Colonic mucosa (tissue), 4 donors: ENCODE measurements at regions not wholly inside any gene's neighbourhood (a gene's known extent, or its start where the extent isn't known, plus 50 kb on each side); places are given as distances from the start of the nearest gene placed in this dataset.

Experiments
- DNase-seq: peaks from one replicate; pipeline ENCODE4 v3.0.0-alpha.2; 2020
- H3K27ac ChIP-seq: fragments of 200-600 bp; one replicate; pipeline ENCODE4 v1.8.0; 2021
- H3K27me3 ChIP-seq: fragments of 200-600 bp; one replicate; pipeline ENCODE4 v1.8.0; 2021
- H3K36me3 ChIP-seq: fragments of 200-600 bp; one replicate; pipeline ENCODE4 v1.8.0; 2021
- H3K4me1 ChIP-seq: fragments of 200-600 bp; one replicate; pipeline ENCODE4 v1.8.0; 2021; ENCODE audit warnings: mild to moderate bottlenecking
- H3K4me3 ChIP-seq: fragments of 200-600 bp; one replicate; pipeline ENCODE4 v1.8.0; 2021
- H3K9ac ChIP-seq, 2 donors: one replicate each; pipeline ENCODE4 v1.7.0; 2013; ENCODE audit warnings: control low read depth in 2 of 2, low read depth in 2 of 2, low read length in 2 of 2
- H3K9me3 ChIP-seq: fragments of 200-600 bp; one replicate; pipeline ENCODE4 v1.8.0; 2021
- intact Hi-C: fragments of 100-400 bp; cut with DNase I; formaldehyde crosslinking; loops from one replicate; pipeline ENCODE4 v1.14.1; 2022
- TF ChIP-seq, protein P1 (sequence below): fragments of 200-600 bp; IDR thresholded peaks from one replicate; pipeline ENCODE4 v1.8.0; 2022; ENCODE audit warnings: antibody characterized with exemption, mild to moderate bottlenecking
- donor health status: healthy.
- donor health status: DM: no; HTN: no; CAD: no.
- donor health status: DM: no; HTN: no; CAD: no.

DNA sequence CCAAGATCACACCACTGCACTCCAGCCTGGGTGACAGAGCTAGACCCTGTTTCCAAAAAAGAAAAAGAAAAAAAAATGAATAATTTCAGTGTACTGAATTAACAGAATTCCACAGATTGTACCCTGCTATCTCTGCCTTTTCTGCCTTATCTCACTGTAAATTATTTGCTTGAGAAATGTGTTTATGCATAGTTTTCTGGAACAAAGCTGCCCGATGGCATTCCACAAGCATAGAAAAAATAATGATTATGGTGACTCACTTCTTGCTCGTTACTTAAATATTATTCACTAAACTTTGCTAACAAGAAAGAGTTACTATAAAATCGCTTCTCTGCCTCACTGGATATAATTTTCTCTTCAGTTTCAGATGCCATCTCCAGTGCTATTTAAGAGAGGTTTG lies 88.7 kb upstream of the FAM169A start:
- Histone ChIP-seq H3K4me3 (no peak overlapping the region), H3K27ac (no peak overlapping the region), H3K4me1 (no peaks in the 10 kb centered on the region), H3K36me3 (no peaks in the 10 kb centered on the region), H3K9ac (no peak overlapping the region), H3K27me3 (no peaks in the 10 kb centered on the region), H3K9me3 (no peaks in the 10 kb centered on the region)
- DNase-seq, result no peak
- TF ChIP-seq, protein P1, sequence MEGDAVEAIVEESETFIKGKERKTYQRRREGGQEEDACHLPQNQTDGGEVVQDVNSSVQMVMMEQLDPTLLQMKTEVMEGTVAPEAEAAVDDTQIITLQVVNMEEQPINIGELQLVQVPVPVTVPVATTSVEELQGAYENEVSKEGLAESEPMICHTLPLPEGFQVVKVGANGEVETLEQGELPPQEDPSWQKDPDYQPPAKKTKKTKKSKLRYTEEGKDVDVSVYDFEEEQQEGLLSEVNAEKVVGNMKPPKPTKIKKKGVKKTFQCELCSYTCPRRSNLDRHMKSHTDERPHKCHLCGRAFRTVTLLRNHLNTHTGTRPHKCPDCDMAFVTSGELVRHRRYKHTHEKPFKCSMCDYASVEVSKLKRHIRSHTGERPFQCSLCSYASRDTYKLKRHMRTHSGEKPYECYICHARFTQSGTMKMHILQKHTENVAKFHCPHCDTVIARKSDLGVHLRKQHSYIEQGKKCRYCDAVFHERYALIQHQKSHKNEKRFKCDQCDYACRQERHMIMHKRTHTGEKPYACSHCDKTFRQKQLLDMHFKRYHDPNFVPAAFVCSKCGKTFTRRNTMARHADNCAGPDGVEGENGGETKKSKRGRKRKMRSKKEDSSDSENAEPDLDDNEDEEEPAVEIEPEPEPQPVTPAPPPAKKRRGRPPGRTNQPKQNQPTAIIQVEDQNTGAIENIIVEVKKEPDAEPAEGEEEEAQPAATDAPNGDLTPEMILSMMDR, result no peak
- intact Hi-C loops, result no loop called here

DNA sequence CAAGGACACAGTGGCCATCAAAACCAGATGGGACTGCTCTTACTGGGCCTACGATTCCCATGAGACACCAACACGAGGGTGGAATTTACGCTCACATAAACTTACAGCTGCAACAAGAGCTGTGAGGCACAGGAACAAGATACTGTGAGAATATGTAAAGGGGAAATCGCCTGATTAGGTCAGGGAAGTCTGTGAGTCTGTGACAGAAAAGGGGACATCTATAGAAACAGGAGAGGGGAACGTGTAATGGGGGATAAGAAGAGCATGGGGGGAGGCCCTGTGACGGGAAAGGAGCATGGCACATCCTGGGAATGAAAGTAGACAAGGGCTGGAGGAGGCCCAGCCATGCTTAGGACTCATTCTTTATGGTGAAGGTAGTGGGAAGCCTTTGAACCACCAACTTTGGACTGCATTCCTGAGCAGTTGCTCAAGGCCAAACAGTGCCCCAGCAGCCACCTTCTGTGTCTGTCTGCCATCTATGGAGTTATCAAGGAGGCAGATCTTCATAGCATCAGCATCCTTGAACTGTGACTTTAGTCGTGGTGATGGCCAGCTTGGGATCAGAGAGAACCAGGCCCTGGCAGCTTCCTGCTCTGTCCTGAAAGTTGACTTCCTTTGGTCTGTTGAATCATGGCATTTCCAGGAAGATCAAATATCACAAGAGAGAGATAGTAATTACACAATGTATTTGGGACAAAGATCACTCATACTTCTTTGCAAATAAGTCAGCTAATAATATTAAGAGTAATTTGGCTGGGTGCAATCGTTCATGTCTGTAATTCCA lies 87.9 kb upstream of the FAM169A start:
- H3K4me1 ChIP-seq, result no peaks in the 10 kb centered on the region

GRCh38 chr5:74953554-74953936 lies 87.4 kb upstream of the FAM169A start:
- no peak overlapping the region for H3K9ac ChIP-seq
- TF ChIP-seq, protein P1, result no peak
- H3K27ac ChIP-seq, result no peak overlapping the region
- no peak for DNase-seq
- H3K36me3 ChIP-seq, result no peaks in the 10 kb centered on the region
- no peaks in the 10 kb centered on the region for H3K4me1 ChIP-seq
- no peaks in the 10 kb centered on the region for H3K9me3 ChIP-seq
- H3K27me3 ChIP-seq, result no peaks in the 10 kb centered on the region
- intact Hi-C loops, result no loop called here
- H3K4me3 ChIP-seq, result no peak overlapping the region

More for the DNA sequence above, 87.9 kb upstream of the FAM169A start:
- no peaks in the 10 kb centered on the region for H3K9me3 ChIP-seq
- no peak for DNase-seq
- no peak overlapping the region for H3K4me3 ChIP-seq
- H3K27me3 ChIP-seq, result no peaks in the 10 kb centered on the region
- intact Hi-C loops, result no loop called here
- H3K36me3 ChIP-seq, result no peaks in the 10 kb centered on the region
- TF ChIP-seq, protein P1, result no peak
- no peak overlapping the region for H3K9ac ChIP-seq
- no peak overlapping the region for H3K27ac ChIP-seq

GRCh38 chr5:74952406-74952805 lies 86.2 kb upstream of the FAM169A start:
- DNase-seq, result no peak
- no peaks in the 10 kb centered on the region for H3K9me3 ChIP-seq
- TF ChIP-seq, protein P1, result no peak
- H3K9ac ChIP-seq, result no peak overlapping the region
- no peak overlapping the region for H3K27ac ChIP-seq
- no peaks in the 10 kb centered on the region for H3K27me3 ChIP-seq
- H3K4me3 ChIP-seq, result no peak overlapping the region
- intact Hi-C loops, result no loop called here
- no peaks in the 10 kb centered on the region for H3K4me1 ChIP-seq
- no peaks in the 10 kb centered on the region for H3K36me3 ChIP-seq

DNA sequence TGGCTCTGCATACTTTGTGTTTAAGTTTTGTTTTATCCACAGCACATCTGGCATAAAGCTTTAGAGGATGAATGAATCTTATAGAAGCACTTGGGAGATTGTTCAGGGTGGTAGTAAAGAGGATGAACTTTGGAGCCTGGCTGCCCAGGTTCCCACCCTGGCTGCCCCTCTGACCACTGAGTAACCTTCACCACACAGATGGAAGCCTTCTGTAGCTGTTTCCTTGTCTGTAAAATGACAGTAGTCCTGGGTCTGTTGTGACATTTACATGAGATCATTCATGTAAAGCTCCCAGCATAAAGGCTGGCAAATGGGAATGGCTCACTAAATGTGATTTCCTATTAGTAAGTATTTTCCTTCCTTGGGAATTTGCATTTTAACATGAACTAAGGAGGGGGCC lies 85.7 kb upstream of the FAM169A start:
- DNase-seq, result no peak
- no peak overlapping the region for H3K9ac ChIP-seq
- H3K4me3 ChIP-seq, result no peak overlapping the region
- H3K9me3 ChIP-seq, result no peaks in the 10 kb centered on the region
- H3K27ac ChIP-seq, result no peak overlapping the region
- TF ChIP-seq, protein P1, result no peak
- no peaks in the 10 kb centered on the region for H3K4me1 ChIP-seq
- H3K36me3 ChIP-seq, result no peaks in the 10 kb centered on the region
- no peaks in the 10 kb centered on the region for H3K27me3 ChIP-seq
- intact Hi-C loops, result no loop called here
